Transverse colon (tissue), 4 donors: ENCODE measurements at regions not wholly inside any gene's neighbourhood (a gene's known extent, or its start where the extent isn't known, plus 50 kb on each side); places are given as distances from the start of the nearest gene placed in this dataset.

Experiments used
- POLR2A ChIP-seq: fragments of 450-650 bp; IDR thresholded peaks from one replicate; pipeline ENCODE4 v1.6.1; 2016; ENCODE audit warnings: antibody characterized with exemption, mild to moderate bottlenecking, moderate library complexity
- POLR2AphosphoS5 ChIP-seq, 3 donors: sonication (generic); formaldehyde crosslinking; IDR thresholded peaks; one replicate each; pipeline ENCODE4 v1.6.1; 2016; ENCODE audit warnings: antibody characterized with exemption in 3 of 3
- TF ChIP-seq, protein P1 (sequence below), 5 experiments: fragments of 200-600 bp in 3 of 5; fragments of 450-650 bp in 2 of 5; sonication (generic) in 3 of 5; IDR thresholded peaks; 1 replicate in 2 of 5; 2 replicates in 3 of 5; pipeline ENCODE4 v1.5.1; 2016 to 2017; ENCODE audit warnings: antibody characterized with exemption in 5 of 5, inconsistent platforms in 3 of 5, mild to moderate bottlenecking in 2 of 5, moderate library complexity in 1 of 5

GRCh38 chr17:71530248-71530647 lies 590.6 kb upstream of the SOX9 start:
- TF ChIP-seq POLR2A (no peak), POLR2AphosphoS5 (IDR thresholded peaks at IDR 0.05) (no peak)
- TF ChIP-seq, protein P1, sequence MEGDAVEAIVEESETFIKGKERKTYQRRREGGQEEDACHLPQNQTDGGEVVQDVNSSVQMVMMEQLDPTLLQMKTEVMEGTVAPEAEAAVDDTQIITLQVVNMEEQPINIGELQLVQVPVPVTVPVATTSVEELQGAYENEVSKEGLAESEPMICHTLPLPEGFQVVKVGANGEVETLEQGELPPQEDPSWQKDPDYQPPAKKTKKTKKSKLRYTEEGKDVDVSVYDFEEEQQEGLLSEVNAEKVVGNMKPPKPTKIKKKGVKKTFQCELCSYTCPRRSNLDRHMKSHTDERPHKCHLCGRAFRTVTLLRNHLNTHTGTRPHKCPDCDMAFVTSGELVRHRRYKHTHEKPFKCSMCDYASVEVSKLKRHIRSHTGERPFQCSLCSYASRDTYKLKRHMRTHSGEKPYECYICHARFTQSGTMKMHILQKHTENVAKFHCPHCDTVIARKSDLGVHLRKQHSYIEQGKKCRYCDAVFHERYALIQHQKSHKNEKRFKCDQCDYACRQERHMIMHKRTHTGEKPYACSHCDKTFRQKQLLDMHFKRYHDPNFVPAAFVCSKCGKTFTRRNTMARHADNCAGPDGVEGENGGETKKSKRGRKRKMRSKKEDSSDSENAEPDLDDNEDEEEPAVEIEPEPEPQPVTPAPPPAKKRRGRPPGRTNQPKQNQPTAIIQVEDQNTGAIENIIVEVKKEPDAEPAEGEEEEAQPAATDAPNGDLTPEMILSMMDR (IDR thresholded peaks at IDR 0.05) = no peak
